GM21529 (cell line): ENCODE measurements at regions not wholly inside any gene's neighbourhood (a gene's known extent, or its start where the extent isn't known, plus 50 kb on each side); places are given as distances from the start of the nearest gene placed in this dataset.

Experiments used
- ATAC-seq: cut with Tn5 transposase; IDR thresholded peaks from one replicate; pipeline ENCODE4 v1.9.1; 2021; ENCODE audit not compliant: unreplicated experiment

GRCh38 chr2:47315475-47315874 is 53.6 kb upstream of the EPCAM start:
- no peak for ATAC-seq

DNA sequence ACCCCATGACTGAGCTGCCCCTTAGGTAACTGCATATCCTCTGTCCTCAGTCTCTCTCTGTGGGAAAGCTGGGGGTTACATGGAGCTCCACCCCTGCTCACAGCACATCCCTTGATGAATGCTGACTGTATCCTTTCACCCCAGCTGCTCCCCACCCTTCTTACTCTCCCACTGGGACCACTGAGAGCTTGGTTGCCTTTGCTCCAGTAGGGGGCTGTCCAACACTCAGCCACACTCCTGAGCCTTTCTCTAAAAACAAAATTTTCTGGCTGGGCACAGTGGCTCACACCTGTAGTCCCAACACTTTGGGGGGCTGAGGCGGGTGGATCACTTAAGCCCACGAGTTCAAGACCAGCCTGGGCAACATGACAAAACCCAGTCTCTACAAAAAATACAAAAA is 55.4 kb upstream of the EPCAM start:
- no peak for ATAC-seq

GRCh38 chr2:47313141-47313691 is 55.9 kb upstream of the EPCAM start:
- no peak for ATAC-seq

GRCh38 chr2:47312491-47312850 is 56.6 kb upstream of the EPCAM start:
- ATAC-seq, result no peak

DNA sequence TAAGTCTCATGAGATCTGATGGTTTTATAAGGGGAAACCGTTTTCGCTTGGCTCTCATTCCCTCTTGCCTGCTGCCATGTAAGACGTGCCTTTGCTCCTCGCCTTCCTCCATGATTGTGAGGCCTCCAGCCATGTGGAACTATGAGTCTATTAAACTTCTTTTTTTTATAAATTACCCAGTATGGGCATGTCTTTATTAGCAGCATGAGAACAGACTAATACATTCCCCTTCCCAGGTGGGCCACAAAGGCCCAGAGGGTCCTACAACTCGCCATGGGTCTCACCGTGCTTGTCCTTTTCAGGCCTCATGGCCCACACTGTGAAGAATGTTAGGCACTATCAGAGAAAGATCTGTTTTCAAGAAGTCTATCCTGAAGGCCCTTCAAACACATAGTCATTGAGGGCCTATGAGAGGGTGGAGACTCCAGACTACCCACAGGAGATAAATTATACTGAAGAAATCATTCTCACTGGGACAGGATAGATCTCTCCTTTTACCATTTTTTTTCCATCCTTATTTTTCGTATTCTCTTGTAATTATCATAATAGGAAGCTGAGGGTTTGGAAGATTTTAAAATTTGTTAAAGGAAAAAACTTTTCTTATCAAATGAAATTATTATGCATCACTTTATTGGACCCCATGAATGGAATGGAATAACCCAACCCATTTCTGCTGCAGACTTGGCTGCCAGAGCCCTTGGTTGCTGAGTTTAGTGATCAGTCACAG is 57.2 kb upstream of the EPCAM start:
- no peak for ATAC-seq

DNA sequence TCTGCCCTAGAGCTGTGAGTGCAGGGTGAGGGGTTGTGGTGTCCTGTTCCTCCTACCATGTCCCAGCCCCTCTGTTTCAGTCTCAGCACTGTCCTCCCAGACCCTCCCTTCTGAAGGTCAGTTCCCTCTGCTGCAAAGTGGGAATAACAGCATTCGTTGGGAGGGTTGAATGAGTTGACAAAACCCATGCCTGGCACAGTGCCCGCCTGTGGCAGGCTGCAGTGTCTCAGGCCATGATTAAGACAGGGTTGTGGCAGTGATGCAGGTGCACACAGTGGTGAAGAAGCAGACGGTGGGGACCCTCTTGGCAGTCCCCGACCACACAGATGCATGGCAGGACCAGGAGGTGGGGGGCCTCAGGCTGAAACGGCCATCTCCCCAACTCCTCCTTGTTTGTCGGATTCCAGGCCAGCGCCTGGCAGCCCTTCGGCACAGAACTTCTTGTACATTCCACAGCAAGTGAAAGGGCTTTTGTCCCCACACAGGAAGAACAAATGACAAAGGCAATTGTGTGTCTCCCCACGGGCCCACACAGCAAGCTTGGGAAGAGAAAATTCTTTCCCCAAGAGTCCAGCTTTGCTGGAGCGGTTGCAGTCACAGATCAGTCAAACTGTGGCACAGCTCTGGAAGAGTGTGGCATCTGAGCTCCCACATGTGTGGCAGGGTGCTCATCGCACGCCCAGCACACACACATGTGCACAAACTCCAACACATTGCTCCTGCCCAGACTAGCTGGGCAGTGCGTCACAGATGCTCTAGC is 58.1 kb upstream of the EPCAM start:
- ATAC-seq, result peak; percentile 16

DNA sequence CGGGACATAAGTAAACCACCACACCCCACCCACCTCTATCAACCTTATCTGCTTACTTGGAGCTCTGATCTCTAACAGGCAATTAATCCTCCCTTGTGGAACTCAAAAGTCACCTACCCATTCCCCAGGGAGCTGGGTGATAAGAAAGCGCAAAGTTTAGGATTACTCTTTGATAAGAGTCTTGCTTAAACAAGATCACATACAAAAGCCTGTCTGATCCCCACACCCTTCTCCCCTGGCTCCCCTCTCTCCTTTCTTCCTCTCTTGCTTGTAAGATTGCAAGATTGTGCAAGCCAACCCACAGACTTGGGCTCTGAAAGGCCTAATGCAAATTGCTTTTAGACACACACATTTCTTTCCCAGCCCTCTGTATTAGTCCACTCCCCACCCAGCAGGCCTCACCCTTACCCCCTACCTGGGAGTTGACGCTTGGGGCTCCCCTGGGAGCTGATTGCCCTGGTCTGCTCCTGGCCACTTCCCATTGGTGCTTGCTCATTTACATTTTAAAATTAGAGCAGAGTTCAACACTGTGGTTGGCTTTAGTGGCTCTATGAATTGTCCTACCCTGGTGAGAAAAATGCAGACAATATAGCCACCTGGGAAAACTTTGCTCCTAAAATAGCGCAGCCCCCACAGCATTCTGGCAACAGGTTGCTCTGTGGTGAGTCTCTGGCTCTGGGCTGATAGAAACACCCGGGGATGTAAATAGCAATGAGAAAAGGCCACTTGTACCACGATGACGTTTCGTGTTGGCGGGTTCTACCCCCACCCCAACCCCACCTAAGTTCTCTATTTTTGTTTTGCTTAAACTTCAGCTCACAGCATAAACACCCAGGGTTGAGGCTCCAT is 58.9 kb upstream of the EPCAM start:
- peak; percentile 83 for ATAC-seq

GRCh38 chr2:47309472-47309951 is 59.6 kb upstream of the EPCAM start:
- no peak for ATAC-seq

DNA sequence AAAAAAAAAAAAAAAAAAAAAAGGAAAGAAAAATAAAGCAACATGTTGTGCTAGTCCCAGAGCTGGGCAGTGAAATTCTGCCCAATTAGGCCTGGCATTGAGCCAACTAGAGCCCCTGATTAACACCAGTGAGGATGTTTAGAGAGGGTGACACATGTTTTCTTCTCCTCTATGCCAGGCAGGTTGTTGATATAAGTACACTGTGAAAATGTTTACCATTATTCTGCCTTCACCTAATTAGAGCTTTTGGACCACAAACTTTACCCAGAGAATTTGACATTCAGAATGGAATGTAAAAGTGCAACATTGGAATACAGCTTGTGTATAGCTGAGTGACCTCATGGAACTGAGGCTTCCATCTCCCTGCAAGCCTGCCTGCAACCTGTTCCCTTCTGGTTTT is 62.0 kb upstream of the EPCAM start:
- ATAC-seq, result no peak

DNA sequence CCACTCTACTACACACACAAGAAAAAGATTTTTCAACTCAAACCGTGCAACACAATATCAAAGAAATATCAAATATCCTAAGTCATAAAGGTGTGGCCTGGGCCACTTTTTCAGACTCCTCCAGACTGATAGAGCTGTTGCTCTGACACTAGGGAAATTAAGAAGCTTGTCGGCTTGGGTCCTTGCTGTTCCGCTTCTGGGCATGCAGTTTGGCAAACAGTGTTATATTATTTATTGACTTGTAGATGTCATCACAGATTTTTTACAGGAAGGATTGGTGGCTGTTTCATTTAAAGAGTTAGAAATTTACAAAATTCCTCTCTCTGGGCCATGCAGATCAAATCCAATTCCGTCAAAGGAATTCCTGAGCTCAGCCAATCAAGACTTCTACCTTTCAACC is 64.5 kb upstream of the EPCAM start:
- ATAC-seq, result no peak

DNA sequence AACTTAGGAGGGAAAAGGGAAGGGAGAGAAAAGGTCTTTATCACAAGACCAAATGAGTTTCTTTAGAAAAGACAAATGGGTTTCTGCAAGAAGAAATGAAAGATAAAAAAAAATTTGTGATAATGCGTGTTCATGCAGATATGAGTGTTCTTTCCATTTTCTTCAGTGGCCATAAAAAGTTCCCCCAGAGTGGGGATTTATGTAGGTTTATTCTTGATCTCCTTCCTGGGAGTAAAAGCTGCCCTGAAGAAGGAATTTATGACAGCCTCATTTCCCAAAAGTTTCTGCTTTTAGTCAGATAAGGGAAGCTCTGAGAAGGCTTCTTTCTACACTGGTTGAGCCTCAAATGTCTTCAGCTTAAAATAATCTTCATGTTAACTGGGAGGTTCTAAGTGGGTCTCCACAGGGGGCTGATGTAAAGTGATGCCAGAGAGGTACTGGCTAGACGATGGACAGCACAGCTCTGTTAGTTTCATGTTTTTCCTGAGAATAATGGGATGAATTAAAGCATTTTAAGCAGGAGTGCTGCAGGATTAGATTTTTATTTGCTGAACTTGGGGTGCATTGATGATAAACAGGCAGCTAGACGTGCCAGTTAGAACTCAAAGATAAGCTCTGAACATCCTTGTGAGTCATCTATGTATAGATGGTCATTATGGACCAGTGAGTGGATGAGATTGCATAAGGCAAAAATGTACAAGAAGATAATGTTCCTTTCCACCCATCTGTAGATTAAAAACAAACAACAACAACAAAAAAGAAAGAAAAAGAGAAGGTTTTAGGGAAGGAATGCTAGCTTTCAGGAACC is 65.6 kb upstream of the EPCAM start:
- ATAC-seq, result no peak

GRCh38 chr2:47302308-47302707 is 66.8 kb upstream of the EPCAM start:
- ATAC-seq, result no peak

DNA sequence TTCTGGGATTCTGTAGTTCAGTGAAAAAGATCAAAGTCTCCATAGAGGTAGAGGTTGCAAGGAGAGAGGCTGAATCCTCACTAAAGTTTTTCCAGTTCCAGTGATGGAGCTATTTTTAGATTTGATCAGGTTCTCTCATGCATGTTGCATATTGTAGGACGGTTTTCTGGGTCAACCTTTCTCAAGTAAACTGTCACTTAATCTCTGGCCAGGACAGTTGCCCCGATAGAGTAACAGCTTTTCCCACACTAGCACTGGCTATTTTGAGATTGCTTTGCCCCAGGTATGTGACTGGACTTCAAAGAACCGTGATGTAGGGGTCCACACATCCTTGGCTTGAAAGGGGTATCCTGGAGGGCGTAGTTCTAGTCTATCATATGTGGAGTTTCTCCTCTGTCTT is 67.4 kb upstream of the EPCAM start:
- no peak for ATAC-seq

GRCh38 chr2:47301277-47301618 is 67.9 kb upstream of the EPCAM start:
- ATAC-seq, result peak; percentile 67

GRCh38 chr2:47300609-47301276 is 68.4 kb upstream of the EPCAM start:
- peak; percentile 76 for ATAC-seq

DNA sequence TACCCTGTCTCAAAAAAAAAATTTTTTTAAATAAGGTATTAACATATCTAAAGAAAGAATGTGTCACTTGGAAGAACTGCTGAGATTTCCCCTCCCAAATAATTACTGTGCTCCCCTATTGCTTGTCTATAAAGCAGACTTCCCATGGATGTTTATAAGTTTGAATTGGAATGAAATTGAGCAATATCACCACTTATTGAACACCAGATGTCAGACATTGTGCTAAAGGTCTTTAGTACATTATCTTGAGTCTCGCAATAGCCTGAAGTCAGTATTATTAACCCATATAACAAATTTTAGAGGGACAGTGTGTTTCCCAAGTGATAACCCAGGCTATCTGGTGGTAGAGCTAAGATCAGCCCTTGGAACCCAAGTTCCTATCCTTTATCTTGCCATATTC is 69.0 kb upstream of the EPCAM start:
- no peak for ATAC-seq

DNA sequence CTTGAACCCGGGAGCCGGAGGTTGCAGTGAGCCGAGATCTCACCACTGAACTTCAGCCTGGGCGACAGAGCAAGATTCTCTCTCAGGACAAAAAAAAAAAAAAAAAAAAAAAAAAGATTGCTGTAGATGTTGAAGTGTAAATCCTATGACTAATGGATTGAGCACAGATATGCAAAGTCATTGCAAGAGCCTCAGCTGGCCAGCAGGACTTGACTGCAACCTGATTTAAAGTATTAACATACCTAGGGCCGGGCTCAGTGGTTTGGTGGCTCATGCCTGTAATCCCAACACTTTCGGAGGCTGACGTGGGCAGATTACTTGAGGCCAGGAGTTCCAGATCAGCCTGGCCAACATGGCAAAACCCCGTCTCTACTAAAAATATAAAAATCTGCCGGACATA is 69.6 kb upstream of the EPCAM start:
- no peak for ATAC-seq

- ATAC-seq, result no peak
These were observed 70.3 kb upstream of the EPCAM start for GRCh38 chr2:47298771-47299170.

DNA sequence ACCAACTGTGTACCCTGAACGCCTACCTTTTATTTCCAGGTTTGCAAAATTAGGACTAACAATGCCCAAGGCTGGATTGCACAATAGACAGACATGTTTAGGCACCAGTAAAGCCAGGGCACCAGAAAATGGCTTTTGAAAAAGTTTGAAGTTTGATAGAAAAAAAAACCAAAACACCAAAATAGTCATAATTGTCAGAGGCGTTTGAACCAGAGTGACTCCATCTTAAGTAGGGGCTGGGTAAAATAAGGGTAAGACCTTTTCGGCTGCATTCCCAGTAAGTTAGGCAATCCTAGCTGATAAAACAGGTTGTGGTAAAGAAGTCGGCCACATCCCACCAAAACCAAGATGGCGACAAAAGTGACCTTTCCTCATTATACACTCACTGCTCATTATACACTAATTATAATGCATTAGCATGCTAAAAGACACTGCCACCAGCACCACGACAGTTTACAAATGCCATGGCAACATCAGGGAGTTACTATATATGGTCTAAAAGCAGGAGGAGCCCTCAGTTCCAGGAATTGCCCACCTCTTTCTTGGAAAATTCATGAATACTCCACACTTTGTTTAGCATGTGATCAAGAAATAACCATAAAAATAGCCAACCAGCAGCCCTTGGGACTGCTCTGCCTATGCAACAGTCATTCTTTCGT is 71.2 kb upstream of the EPCAM start:
- ATAC-seq, result no peak
